ENCODE measurements at regions not wholly inside any gene's neighbourhood (a gene's known extent, or its start where the extent isn't known, plus 50 kb on each side); places are given as distances from the start of the nearest gene placed in this dataset.

DNA sequence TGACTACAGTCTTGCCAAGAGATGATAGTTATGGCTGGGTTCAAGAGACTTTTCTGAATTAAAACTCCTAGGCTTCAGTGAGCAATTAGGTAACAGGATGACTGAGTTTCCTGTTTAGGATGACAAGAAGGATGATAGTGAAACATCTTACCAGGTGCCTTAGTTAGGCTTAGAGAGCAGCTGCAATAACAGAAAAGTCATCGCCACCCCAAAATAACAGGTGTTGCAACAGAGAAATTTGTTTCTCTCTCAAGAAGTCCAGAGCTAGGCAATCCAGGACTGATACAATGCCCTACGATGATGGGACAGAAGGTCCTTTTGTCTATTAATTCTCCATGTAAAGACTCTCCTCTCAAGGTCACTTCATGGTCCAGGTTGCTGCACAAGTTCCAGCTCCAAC lies 361.8 kb downstream of the CAAP1 start:
- TF ChIP-seq POLR2A (IDR thresholded peaks at IDR 0.05; ENCODE audit: extremely low read depth, insufficient read length): no peak
- TF ChIP-seq, protein P1, sequence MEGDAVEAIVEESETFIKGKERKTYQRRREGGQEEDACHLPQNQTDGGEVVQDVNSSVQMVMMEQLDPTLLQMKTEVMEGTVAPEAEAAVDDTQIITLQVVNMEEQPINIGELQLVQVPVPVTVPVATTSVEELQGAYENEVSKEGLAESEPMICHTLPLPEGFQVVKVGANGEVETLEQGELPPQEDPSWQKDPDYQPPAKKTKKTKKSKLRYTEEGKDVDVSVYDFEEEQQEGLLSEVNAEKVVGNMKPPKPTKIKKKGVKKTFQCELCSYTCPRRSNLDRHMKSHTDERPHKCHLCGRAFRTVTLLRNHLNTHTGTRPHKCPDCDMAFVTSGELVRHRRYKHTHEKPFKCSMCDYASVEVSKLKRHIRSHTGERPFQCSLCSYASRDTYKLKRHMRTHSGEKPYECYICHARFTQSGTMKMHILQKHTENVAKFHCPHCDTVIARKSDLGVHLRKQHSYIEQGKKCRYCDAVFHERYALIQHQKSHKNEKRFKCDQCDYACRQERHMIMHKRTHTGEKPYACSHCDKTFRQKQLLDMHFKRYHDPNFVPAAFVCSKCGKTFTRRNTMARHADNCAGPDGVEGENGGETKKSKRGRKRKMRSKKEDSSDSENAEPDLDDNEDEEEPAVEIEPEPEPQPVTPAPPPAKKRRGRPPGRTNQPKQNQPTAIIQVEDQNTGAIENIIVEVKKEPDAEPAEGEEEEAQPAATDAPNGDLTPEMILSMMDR (IDR thresholded peaks at IDR 0.05; ENCODE audit: low read depth, low read length): no peak
